Fibroblast of skin of right biceps (primary cell): ENCODE measurements at regions not wholly inside any gene's neighbourhood (a gene's known extent, or its start where the extent isn't known, plus 50 kb on each side); places are given as distances from the start of the nearest gene placed in this dataset.

Source experiments
- DNase-seq: peaks from one replicate; pipeline ENCODE4 v3.0.0-alpha.2; 2013

DNA sequence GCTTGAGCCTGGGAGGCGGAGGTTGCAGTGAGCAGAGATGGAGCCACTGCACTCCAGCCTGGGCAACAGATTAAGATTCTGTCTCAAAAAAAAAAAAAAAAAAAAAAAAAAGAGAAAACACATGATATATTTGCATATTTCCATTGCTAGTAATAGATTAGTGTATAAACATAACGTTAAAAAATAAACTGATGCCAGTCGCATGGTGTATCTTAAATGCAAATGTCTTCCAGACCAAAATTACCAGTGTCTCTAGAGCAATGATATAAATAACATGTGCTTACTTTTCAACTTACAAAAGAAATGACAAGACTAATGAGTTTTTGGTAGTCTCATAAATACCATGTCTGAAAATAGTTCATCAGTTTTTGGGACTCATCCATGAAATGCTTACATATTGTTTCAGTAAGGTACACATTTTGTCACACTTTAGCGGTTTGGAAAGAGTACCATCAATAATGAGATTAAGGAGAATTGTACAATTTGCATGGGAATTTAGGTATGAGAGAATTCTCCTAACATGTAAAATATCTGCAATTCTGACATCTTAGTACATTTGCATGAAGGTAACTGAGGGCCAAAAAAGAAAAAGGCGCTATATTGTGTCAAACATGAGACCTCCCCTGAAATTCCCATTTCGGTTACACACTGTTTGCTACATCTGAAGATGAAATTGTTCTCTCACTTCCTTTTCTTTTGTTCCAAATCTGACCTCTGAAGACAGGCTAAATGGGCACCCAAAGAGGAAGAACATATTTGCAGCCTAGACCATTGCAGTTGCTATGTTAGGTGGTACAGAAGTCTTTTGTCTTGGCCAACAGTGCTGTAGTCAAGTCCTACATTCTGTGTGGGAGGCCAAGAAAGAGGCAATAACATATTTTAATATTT is 51.5 kb upstream of the PIP4K2A start:
- no peak for DNase-seq

DNA sequence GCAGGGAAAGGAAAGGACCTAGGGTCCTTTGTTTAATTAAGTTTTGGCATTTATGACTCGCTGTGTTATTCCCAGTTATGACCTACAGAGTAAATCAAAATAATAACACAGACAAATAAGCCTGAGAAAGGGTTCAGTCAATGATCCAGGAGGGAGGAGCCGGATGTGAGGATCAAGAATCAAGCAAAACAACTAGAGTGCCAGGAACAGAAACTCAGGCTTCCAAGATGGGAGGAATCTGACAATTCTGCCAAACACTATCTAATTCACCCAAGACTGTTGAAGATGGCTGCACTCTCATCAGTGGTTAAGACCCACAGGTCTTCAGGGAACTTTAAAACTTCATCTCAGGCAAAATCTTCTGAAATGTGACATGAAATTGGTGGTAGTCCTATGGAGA is 50.3 kb upstream of the PIP4K2A start:
- DNase-seq = no peak
